ENCODE measurements at regions not wholly inside any gene's neighbourhood (a gene's known extent, or its start where the extent isn't known, plus 50 kb on each side); places are given as distances from the start of the nearest gene placed in this dataset.

DNA sequence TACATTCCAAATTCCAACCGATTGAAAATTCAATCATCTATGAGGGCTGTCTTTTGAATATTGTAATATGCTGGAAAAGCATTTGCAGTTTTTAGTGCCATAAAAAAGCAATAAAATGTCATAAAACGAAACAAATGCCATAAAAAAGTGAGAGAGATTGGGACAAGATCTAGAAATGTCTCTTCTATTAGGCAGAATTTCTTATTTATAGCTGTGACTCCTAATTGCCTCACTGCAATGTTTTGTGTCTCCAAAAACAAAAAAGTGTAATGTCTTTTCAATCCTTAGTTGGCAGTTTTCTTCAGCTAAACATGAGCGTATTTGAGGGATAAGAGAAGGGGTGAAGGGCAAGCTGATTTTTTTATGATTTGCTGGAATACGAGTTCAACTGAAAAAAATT, 153.9 kb downstream of the NAF1 start:
- TF ChIP-seq, protein P1, sequence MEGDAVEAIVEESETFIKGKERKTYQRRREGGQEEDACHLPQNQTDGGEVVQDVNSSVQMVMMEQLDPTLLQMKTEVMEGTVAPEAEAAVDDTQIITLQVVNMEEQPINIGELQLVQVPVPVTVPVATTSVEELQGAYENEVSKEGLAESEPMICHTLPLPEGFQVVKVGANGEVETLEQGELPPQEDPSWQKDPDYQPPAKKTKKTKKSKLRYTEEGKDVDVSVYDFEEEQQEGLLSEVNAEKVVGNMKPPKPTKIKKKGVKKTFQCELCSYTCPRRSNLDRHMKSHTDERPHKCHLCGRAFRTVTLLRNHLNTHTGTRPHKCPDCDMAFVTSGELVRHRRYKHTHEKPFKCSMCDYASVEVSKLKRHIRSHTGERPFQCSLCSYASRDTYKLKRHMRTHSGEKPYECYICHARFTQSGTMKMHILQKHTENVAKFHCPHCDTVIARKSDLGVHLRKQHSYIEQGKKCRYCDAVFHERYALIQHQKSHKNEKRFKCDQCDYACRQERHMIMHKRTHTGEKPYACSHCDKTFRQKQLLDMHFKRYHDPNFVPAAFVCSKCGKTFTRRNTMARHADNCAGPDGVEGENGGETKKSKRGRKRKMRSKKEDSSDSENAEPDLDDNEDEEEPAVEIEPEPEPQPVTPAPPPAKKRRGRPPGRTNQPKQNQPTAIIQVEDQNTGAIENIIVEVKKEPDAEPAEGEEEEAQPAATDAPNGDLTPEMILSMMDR (conservative IDR thresholded peaks at IDR 0.05; ENCODE audit: low read length), result no peak
- TF ChIP-seq EZH2phosphoT487 (IDR thresholded peaks at IDR 0.05; ENCODE audit: borderline replicate concordance), result no peak

All from Loucy (cell line).